ENCODE measurements at regions not wholly inside any gene's neighbourhood (a gene's known extent, or its start where the extent isn't known, plus 50 kb on each side); places are given as distances from the start of the nearest gene placed in this dataset.
A peak's percentile ranks its signal among the peaks of the same experiment; 100 is the strongest.

DNA sequence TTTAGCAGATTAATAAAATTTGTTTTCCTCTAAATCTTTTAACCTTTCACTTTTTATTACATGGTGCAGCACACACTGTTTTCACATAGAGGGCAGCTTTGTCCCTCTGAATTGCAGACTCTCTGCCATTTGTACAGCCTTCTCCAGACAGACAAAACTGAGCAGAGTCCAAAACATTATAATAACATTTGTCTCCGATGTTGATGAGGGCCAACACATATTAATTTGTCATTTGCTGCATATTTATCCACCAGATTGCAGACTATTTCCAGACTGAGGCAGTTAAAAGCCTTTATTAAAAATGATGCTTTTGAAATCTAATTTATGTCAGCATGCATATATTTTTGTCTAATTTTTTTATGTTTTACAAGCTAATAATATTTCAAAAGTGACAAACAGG, 1251.9 kb upstream of the SLC10A2 start:
- intact Hi-C loops (cut with DNase I): no loop called here
- DNase-seq: peak in 1 of 10 donors; percentile 25

DNA sequence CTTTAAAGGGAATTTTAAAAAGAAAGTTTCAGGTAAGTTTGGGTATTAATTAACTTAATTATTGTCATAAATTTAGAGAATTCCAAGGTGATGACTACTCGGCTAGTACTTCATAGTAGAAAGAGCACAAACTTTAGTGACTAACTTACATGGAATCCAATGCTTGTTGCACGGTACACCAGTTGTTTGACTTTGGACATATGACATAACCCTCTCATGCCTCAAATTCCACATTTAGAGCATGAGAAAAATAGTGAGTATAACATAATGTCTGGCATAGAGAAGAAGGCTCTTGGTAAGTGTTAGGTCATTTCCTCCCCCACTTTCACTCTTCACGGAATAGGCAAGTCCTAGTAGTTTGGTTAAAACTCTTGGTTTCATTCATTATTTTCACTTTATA, 1249.4 kb upstream of the SLC10A2 start:
- DNase-seq: no peak
- intact Hi-C loops (cut with DNase I): no loop called here

DNA sequence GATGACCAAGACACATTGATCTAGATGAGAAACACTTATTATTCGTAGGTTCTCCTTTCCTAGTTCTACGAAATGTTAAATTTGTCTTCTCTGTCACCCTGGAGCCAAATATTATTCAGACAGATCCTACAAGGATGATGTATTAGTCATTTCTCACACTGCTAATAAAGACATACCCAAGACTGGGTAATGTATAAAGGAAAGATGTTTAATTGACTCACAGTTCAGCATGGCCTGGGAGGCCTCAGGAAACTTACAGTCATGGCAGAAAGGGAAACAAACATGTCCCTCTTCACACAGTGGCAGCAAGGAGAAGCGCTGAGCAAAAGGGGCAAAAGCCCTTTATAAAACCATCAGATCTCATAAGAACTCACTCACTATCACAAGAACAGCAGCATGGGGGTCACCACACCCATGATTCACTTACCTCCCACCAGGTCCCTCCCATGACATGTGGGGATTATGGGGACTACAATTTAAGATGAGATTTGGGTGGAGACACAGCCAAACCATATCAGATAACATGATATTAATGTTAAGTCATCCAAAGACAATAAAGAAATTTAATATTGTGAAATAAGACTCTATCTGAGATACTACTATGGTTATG, 1248.8 kb upstream of the SLC10A2 start:
- DNase-seq: no peak
- intact Hi-C loops (cut with DNase I): no loop called here

DNA sequence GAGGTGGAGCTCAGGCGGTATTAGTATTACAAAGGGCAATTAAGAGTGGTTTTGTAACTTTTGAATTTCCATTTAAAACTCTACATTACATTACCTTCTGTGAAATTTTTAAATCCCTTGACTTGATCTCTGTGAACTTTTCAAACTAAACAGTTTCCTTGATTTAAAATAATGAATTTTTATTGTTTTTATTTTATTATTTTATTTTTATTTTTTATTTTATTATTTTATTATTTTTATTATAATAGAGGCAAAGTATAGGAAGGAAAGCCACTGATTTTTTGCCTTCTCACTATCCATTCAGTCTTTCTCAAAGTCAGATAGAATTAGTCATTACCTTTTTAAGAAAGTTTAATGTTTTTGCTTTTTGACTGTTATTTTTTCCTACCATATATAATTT, 1248.1 kb upstream of the SLC10A2 start:
- intact Hi-C loops (cut with DNase I): no loop called here
- DNase-seq: no peak

DNA sequence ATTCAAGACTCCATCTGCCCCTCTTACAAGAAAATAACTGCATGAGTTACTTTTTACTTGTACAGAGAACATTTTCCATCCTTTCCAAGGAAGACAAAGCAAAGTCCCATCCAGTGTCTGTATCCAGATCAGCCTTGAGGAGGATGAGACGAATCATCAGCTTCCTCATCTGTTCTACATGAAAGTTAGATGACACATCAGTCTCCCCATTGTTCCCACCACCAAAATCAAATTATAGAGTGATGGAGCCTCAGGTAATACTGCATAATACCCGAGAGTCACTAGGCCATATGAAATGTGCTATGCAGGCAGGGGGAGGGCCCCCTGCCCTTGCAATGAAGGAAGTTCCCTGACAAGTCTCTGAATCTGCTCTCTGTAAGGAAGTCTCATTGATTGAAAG, 1244.6 kb upstream of the SLC10A2 start:
- DNase-seq: no peak
- intact Hi-C loops (cut with DNase I): no loop called here

DNA sequence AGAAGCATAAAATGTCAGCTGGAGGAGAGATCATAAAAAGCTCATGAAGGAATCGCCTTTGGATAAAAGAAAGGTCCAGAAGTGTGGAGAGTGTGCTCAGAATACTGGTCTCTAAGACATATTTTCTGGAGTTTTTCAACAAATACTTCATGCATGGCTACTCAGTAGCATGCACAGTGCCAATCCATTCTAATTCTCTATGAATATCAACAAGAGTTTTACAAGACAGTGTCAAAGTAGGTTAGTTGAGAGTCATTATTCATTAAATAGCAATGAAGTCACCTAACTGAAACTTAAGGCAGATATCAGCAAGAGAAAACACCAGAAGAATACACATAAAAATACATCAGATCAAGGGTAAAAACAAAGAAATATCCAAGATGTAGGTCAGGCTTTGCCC, 1243.2 kb upstream of the SLC10A2 start:
- no peak for DNase-seq
- intact Hi-C loops (cut with DNase I): no loop called here

DNA sequence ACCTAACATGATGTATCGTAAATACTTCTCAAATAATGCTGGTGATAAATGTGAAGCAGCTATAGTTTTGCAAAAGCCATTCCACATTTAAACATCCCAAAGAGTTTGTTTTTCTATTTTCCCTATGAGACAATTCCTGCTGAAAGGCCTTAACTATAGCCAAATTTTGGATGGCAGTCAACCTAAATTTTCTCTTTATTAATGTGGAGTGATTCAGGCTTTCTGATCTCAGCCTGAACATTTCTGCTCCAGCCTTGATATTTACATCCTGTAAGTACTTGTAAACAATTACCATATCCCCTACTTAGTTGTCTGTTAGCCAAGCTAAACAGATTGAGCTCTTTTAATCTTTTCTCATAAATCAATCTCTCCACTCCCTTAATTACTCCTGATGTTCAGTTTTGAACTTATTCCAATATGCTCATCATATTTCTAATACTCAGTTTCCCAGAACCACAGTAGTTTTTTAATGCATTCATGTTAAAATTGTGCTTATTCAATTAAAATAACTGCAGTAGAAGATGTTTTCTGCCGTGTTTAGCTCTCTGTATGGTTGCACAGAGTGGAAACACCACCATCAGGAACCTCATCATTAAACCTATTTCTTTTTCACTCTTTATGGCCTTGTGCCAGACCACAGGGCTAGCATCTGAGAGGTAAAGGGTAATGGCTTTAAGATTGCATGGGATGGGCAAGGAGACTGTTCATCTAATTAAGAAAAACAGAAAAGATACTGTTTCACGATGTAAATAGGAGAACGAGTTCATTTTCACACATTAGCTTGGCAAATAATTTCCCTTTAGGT, 1235.2 kb upstream of the SLC10A2 start:
- intact Hi-C loops (cut with DNase I): no loop called here
- no peak for DNase-seq

DNA sequence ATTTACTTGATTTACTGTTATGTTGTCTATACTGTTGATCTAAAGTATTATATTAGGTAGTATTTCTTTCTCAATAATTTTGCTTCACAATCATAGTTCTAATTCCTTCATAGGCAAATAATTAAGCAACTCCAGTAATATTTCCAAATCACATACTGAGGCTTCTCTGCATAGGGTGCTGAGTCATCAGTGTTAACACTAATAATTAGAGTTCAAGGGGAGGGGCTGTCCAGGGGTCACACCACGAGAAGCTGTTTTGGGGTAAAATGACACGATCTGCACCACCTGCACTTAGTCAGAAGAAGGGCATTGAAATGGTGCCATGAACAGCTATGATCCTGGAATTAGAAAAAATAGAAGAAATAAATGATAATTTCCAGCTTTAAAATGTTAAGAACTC, 1230.9 kb upstream of the SLC10A2 start:
- no peak for DNase-seq
- intact Hi-C loops (cut with DNase I): no loop called here

DNA sequence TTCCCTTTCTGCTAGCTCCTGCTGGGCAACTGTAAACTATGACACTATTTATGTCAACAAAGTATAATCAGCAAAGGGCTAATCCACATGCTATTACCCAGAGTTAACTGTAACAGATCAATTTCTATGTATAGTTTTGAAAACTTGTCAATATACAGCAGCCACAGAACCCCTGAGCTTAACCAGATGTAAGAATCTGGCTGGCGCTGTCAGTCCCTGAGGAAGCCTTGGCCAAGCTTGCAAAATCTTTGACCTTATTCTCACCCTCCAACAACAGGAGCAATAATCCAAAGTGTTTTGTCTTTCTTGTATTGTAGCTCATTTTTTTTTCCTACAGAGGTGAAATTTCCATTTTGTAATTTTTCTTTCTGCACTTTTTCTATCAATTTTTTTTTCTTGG, 1230.1 kb upstream of the SLC10A2 start:
- no peak for DNase-seq
- intact Hi-C loops (cut with DNase I): no loop called here

DNA sequence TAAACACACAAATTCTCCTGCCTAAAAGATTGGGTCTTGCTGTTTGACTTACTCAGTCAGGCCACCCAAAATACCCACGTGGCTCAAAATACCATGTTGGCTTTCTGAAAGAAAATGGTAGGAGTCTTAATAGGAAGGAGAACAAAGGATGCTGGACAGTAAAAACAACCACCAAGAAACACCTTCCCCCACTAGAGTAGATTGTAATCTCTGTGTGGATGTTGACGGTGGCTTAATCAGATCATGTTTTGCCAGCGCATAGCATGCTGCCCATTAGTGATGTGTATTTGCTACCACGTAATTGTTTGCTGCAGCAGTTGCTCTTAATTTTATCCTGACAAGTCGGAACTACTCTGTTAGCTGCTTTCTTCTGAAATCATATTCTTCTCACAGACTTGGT, 1229.3 kb upstream of the SLC10A2 start:
- DNase-seq: no peak
- intact Hi-C loops (cut with DNase I): no loop called here

DNA sequence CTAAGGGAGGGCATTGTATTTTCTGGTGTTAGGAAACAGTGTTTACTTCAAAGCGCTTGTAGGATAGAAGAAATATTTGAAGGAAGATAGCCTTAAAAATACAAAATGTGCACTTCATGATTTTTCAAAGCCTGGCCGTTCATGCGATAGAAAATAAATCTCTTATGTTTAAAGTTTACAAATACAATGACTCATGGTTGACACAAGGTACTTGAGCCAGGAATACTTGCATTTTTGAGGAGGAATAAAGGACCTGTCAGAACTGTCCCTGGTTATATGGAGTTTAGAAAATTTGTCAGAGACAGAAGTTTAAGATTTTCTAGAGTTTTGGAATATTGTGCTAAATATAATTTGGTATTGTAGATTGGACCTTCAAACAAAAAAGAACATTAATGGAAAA, 1223.2 kb upstream of the SLC10A2 start:
- intact Hi-C loops (cut with DNase I): no loop called here
- no peak for DNase-seq

DNA sequence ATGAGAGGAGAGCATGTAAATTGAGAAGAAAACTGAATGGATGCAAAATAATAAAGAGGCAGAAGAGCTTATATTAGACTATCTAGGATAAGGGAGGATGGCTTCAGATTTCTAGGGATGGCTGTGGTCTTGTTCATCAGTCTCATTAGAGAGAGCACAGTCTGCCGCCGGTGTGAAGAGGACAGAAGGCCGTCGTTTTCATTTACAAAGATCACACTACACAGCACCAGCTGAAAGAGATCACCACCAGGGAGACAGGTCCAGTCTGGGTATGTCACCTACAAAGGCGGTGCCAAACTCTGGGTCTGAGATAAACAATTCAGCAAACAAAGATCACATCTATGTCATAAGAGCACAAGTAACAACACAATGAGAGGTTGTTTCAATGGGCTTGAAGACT, 1222.3 kb upstream of the SLC10A2 start:
- no peak for DNase-seq
- intact Hi-C loops (cut with DNase I): no loop called here

DNA sequence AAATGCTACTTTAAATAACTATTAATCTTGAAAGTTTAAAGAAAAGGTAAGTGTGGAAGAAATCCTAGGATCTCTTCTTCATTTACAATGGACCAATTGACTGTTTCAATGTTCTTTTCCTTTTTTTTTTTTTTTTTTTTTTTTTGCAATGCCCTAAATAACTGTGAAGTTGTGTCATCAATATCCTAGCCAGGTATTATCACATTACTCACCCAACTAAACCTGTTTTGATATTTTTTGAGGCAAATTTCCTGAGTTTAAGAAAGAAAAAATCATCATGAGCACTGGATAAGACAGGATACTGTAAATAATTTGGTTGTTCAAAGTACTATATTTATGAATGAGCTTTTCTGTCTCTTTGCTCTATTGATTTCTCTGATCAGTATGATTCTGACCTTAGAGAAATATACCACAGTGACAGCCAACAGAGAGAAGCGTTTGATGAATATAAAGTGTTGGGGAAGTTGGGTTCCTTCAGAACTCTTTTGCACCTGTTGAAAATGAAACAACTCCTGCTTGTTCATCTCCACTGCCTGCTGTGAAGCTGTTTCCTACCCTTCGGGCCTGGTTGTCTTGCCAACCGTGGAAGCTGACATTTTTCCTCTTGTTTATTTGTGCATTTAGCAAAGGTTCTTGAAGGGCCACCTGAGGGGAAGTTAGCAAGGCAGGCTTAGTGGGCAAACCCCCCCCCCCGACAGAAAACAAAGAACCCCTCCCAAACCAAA, 1220.5 kb upstream of the SLC10A2 start:
- DNase-seq: no peak
- intact Hi-C loops (cut with DNase I): no loop called here

DNA sequence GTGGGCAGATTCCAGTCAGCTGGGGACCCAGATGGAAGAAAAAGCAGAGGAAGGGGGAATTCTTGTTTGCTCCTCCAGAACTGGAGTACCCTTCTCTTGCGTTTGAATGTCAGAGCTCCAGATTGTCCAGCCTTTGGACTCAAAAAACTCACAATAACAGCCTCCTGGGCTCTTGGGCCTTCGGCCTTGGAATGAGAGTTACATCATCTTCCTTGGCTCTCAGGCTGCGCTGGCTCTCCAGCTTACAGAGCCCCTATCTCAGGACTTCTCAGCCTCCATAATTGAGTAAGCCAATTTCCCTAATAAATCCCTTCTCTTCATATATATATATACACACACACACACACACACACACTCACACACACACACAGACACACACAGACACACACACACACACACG, 1215.7 kb upstream of the SLC10A2 start:
- intact Hi-C loops (cut with DNase I): no loop called here
- no peak for DNase-seq

DNA sequence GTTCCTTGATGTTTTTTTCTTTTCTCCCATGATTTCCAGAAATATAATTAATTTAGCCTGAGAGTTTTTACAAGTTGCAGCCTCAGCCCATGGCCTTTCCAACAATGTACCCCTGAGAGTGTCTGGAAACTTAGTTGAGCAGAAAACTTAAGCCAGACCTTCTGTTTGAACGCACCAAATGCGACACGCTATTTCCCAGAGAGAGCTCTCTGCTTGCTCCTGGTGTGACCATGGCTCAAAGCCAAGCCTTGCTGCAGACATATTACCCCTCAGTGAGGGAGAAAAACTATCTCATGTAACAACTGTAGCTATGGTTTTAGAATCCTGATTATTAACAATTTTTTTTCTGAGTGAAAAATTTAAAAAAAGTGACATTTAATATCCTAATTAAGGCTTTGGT, 1204.5 kb upstream of the SLC10A2 start:
- DNase-seq: no peak
- intact Hi-C loops (cut with DNase I): no loop called here

DNA sequence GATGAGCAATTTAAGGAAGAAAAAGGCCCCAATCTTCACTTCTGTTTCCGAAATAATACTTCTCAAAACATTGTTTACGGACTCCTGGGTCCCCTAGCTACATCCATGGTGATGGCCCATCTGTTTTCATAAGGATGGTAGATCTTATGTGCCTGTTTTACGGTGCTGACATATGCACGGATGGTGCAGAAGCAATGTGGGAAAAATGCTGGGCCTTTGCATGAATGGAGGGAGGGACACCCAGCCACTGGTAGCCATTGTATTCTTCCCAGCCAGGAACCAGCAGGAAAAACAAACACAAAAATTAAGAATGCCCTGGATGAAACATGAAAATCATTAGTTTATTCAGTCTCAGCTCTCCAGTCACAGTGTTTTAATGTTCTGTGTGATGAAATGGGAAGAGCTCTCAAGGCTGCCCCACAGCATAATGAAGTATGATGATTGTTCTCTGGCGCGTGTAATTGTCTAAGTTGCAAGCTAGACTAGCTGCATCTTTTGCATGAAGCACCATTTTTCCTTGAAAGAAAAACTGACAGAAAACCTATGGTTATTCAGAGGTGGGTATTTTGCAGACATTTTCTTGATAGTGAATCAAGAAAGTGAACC, 1201.1 kb upstream of the SLC10A2 start:
- intact Hi-C loops (cut with DNase I): no loop called here
- DNase-seq: no peak

DNA sequence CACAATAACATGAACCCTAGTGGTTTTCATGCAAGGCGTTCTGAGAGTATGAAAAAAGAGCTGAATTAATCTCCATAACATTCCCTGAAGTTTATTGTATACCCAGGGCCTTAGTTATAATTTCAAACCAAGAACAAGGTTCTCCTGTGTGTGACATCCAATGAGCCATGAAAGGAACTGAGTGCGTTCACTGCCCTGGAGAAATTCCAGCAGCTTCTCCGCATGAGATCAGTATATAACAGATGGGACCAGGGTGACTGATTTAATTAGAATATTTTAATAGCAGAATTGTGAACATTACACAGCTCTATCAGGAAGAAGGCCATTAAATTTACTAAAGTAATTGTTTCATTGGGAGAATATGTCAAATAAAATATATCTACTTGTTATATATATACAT, 1190.5 kb upstream of the SLC10A2 start:
- intact Hi-C loops (cut with DNase I): no loop called here
- DNase-seq: no peak

DNA sequence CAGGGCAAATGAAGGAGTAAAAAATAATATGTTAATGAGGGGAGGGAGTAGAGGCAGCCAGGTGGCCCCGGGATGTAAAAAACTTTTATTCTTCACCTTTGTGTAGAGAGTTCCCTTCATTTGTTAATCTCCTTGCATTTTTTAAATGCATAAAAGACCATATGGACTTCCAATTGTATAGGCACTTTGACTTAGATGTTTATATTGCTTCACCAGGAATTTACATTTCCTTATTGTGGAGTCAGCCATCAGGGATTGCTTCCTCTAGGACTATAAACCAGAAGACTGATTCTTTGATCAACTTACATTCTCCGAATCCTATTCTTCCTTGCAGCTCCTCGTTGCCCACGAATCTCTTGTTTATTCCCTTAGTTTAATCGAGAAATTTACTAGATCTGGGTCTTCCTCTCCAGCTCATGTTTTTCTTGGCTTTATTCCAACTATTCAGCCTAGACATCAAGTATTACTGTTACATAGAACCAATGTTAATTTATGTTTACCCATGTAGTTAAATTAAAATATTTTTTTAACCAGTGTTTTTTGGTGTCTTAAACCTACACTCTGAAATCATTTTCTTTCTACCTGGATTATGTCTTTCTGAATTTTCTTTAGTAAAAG, 1187.0 kb upstream of the SLC10A2 start:
- no peak for DNase-seq
- intact Hi-C loops (cut with DNase I): no loop called here

DNA sequence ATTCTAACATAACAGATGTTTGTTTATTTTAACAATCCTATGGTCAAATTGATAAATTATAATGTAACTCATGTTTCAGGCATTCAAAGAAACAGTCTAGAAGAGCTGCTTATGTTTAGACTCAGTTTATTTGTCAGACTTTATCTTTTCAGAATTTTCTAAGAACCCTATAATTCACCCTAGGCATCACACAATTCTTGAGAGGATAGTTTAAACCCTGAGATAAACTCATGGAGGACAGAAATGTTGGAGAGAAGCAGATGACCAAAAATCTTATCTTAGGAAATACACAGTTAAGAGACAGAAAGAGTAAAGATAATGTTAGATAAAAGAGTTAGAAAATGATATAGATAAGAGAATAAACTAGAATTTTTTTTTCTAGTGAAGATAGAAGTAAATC, 1185.7 kb upstream of the SLC10A2 start:
- no peak for DNase-seq
- intact Hi-C loops (cut with DNase I): no loop called here

DNA sequence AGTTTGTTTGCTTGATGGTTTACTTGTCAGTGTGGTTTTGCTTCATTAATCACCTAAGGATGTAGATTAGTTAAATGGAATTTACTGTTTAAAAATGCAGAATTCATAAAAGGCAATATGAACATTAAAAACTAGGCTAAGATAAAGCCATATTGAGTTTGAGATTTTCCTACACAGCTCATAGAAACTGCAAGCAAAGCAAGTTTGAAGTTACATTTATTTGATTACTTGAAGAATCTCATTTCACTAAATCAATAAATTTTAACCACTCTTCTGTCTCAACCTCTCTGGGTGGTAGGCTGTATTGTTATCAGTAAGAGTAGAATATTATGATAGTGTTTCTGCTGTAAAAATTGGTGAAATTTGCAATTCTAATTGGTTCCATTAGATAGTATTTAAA, 1180.7 kb upstream of the SLC10A2 start:
- no peak for DNase-seq
- intact Hi-C loops (cut with DNase I): no loop called here

DNA sequence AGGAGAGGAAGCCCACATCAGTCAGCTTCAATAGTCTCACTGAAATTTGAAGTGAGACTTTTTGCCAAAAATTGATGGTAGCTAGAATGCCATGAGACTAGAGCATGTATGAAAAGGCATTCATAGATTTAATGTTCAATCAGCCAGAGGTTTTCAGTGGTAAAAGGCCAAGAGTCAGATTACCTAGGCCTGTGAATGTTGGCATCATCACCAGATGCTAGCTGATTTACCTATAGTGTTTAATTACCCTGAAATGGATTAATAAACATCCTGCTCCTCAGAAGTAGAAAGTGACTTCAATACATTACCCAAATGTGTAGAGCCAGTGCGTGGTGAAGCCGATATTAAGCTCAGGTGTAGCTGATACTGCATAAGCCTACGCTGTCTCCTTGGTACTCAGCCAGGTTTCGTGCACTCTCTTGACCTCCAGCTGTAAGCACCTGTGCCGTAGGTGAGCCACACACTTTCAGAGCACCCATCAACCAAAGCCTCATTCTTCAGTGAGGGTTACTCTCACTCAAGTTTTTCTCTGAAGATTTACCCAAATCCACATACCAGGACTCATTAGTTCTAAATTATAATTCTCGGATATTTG, 1140.3 kb upstream of the SLC10A2 start:
- intact Hi-C loops (cut with DNase I): no loop called here
- DNase-seq: no peak

Measured in posterior cingulate gyrus (tissue), 11 donors.